HG02938 (cell line): ENCODE measurements at regions not wholly inside any gene's neighbourhood (a gene's known extent, or its start where the extent isn't known, plus 50 kb on each side); places are given as distances from the start of the nearest gene placed in this dataset.
"Not testable (repeated sequence)": the region's sequence is repeated elsewhere in the genome, so short reads cannot be mapped to it uniquely, and the experiment has no call there.

ENCODE experiments used
- ATAC-seq: cut with Tn5 transposase; IDR thresholded peaks from one replicate; pipeline ENCODE4 v1.9.1; 2021; ENCODE audit warnings: mild to moderate bottlenecking, moderate library complexity; ENCODE audit not compliant: unreplicated experiment

GRCh38 chr10:28137907-28138880 lies 139.3 kb upstream of the ODAD2 start:
- ATAC-seq, result no peak

- ATAC-seq, result no peak
Observed at GRCh38 chr10:28135258-28135657, 136.4 kb upstream of the ODAD2 start.

- no peak for ATAC-seq
Observed at GRCh38 chr10:28130267-28130666, 131.4 kb upstream of the ODAD2 start.

DNA sequence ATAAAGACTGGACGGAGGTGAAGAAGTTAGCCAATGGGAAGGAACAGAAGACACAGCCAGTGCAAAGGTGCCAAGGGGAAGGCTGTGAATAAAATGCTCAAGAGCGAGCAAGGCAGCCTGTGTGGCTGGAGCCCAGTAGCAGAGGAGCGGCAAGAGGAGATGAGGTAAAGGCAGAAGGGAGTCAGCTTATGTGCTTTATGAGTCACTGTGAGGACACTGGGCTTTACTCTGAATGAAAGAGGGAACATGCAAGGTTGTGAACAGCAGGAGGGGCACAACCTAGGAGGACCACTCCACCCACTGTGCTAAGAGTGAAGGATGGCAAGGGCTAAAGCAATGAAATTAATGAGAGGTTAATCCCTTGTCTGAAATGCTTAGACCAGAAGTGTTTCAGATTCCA lies 129.0 kb upstream of the ODAD2 start:
- ATAC-seq, result no peak

GRCh38 chr10:28125701-28126100 lies 126.8 kb upstream of the ODAD2 start:
- no peak for ATAC-seq

DNA sequence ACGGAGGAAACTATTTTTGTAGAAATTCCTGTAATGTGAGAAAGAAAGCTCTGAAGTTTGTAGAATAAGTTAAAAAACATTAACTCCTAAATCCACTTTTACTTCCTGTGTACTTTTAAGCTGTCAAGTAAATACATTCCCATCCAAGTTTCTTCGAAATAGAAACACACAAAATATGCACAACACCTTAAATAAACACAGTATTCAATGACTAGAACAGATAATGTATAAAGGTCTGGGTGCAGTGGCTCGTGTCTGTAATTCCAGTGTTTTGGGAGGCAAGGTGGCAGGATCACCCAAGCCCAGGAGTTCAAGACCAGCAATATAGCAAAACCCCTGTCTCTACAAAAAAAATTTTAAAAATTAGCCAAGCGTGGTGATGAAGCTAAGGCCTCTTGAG lies 121.9 kb upstream of the ODAD2 start:
- ATAC-seq, result no peak

DNA sequence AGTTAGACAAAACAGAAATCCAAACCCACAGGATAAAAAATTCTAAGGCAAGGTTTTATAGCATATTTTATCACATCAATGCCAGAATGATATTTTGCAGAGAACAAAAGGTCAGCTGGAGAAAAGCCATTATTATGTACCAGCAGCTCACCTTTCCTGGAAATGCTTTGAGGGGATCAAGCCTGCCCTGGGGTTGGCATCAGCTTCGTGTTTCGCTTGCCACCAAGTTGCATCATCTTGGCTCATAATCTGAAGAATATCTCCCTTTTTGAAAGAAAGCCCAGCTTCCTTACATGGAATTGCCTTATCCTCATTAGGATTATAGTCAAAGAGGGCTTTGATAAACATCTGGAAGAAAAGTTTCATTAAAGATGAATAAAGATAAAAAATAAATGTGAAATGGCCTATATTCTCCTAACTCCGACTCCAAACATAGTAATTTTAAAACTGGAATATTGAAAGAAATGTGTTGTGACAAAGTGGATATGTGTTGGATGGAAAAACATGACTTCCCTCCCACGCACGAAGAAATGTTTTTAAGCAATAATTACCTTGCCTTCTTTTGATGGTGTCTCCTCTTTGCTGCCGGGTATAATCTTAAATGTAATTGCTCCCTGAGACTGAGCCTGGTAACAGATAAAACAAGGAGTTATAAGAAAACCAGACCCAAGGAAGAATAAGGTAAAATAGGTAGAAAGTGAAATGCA lies 121.3 kb upstream of the ODAD2 start:
- ATAC-seq, result no peak

GRCh38 chr10:28118985-28119628 lies 120.2 kb upstream of the ODAD2 start:
- ATAC-seq, result no peak

DNA sequence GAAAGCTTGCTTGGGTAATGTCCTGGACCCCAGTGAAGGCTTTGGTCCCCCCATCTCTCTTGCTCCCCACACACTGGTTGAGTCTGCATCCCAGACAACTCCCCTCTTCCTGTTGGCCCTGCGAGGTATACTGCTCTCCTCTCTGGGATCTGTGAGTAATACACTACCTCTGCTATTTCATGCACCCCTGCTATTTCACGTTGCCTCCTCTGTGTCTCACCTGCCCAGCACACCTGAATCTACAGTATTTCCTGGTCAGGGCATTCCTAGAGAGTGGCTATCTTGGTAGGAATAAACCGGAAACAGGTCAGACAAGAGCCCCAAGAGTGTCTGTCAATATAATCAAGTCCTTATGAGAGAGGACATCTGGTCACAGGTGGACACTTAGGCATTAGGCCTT lies 114.3 kb upstream of the ODAD2 start:
- no peak for ATAC-seq

DNA sequence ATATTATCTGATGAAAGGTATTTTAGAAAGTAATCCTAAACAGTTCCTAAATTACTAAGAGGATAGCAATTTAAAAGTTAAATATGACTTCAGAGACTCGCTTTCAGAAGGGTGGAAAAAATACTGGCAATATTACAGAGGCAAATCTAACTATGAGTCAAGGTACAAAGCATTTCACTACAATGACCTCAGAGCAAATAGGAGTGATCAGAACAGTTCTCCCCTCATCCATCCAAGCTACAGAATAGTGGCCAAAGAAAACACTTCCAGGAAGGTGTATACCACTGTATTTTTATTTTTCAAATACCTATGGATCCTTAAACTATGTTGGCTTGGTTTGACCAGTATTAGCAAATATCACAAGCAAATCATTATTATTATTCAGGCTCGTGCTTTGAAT lies 112.8 kb upstream of the ODAD2 start:
- ATAC-seq, result no peak

DNA sequence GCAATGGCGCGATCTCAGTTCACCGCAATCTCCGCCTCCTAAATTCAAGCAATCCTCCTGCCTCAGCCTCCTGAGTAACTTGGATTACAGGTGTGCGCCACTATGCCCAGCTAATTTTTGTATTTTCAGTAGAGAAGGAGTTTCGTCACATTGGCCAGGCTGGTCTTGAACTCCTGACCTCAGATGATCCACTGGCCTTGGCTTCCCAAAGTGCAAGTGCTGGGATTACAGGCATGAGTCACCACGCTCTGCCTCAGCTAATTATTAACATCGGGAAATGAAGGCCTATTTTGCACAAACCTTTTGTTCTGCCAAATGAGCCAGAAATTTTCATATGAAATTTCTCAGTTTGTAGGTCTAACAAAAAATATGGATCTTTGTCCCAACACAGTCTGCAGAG lies 106.7 kb upstream of the ODAD2 start:
- ATAC-seq, result no peak

DNA sequence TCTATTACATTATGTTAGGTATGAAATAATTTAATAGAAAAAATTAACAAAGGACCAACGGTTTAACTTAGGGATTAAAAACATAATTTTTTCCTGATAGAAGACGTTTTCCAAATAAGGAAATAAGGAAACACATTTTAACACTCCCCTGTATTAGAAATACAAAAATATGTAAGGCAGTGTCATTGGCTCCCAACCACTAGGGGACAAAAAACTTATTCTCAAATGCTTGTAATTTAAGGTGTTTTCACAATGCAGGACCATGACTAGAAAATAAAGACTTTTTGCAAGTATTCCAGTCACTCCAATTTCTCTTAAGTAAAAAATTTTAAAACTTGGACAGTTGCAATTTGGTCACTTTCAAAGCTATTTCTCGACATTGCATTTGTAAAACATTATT lies 98.8 kb upstream of the ODAD2 start:
- no peak for ATAC-seq

DNA sequence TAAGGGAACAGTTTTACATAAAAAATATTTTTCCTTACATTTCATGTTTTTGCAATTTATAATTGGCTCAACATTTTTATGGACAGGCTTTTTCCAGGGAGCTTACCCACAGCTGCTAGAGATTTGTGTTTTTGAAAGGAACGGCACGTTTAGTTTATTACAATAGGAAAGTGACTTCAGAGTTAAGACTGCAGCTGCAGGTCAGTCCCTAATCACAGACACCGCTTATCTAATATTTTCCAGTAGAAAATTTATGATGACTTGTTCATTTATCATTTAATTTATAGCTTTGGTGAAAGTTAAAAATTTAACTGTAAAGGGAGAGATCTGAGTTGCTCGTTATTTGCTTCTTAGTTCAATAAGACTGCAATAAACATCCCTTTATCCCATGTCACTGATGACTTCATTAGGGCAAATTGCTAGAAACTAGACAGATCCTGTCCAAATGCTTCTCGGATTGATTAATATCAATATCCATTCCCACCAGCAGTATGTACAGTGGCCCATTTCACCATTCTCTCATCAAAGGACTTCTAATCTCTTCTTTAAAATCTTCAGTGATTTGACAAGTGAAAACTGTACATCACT lies 97.0 kb upstream of the ODAD2 start:
- ATAC-seq, result no peak

- no peak for ATAC-seq
Observed at GRCh38 chr10:28094121-28094520, 95.2 kb upstream of the ODAD2 start.

DNA sequence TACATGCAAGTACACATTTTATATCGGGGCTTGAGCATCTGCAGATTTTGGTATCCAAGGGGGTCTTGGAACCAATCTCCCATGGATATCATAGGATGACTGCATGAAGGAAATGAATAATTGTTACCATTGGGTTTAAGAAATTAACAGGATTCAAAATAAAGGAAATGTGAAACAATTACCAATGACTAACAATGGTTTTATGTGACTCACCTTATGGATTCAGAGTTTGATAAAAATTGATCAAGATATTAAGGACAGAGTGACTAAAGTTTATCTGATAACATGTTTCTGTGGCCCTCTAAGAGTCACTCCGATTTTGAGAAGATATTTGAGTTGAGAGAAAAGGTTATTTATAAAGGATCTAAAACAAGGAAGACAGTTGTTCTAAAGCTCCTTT lies 93.0 kb upstream of the ODAD2 start:
- ATAC-seq, result no peak

DNA sequence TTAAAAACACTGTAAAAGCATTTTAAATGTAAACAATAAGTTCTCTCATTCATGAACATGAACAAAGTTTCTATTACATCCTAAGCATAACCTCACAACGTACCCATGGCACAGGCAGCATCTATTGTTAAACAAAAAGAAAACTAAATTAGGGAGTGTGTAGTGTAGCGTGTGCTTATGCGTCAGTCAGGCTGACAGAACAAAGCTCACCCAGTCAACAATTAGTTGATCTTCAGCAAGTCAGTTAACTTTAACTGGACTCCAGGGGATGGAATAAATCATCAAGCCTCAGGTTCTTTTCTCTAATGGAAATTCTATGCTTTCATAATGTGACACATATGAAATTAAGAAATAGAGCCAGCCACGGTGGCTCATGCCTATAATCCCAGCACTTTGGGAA lies 91.6 kb upstream of the ODAD2 start:
- no peak for ATAC-seq

DNA sequence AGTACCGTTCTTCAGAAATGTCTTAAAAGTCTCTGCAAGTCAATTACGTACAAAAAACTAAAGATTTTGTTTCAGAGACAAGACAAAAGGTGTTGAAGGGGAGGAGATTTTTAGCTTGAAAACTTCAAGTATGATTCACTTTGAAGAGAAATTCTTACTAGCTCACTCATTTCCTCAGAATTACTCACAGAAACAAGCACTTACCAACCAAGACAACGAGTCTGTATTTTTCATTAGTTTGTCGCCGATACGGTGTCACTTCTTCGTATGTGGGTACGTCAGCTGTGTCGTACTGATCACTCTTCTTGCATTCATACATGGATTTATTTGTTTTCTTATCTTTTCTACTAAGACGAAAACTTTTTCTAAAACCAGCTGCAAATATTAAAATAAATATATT lies 90.6 kb upstream of the ODAD2 start:
- ATAC-seq, result no peak

- no peak for ATAC-seq
Observed at GRCh38 chr10:28087661-28088351, 88.9 kb upstream of the ODAD2 start.

GRCh38 chr10:28085760-28086159 lies 86.9 kb upstream of the ODAD2 start:
- ATAC-seq, result not testable (repeated sequence)

DNA sequence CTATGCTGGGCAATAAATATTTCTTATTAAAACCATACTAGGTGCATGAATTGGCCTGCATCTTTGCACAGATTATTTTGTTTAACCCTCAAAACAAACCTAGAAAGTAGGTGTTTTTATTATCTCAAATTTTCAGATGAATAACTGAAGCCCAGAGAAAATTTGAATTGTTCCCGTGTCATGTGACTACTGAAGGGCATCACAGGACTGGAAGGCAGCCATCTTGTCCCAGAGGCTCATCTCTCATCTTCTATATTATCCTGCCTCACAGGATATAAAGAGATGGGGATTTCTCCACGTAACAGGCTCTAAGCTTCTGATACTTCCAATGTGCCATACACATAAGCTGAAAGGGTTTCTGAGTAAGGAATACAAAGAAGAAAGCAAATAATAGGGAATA lies 84.0 kb upstream of the ODAD2 start:
- ATAC-seq, result no peak

DNA sequence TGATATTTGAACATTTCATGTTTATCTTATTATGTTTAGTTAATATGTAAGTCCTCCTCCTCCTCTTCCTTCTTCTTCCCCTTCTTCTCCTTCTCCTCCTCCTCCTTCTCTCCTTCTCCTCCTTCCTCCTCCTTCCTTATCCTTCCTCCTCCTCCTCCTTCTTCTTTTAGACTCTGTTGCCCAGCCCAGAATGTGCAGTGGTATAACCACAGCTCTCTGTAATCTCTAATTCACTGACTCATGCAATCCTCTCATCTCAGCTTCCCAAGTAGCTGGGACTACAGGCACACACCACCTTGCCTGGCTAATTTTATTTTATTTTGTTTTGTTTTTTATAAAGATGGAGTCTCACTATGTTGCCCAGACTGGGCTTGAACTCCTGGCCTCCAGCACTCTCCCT lies 83.4 kb upstream of the ODAD2 start:
- no peak for ATAC-seq
